ENCODE measurements at regions not wholly inside any gene's neighbourhood (a gene's known extent, or its start where the extent isn't known, plus 50 kb on each side); places are given as distances from the start of the nearest gene placed in this dataset.

GRCh38 chr6:18555750-18556149 is 168.6 kb downstream of the RNF144B start:
- ChIA-PET CTCF (ENCODE audit: partially characterized antibody) (interaction anchor here (2.0 kb wide), 1 partner anchor 40 kb away, joined by 5 read pairs; no protein-coding TSS in a partner anchor), POLR2A (ENCODE audit: partially characterized antibody) (no interaction called here)
- H2BK5ac ChIP-seq (ENCODE audit: low read depth, low read length): no peak overlapping the region
- no peak overlapping the region for H3K4ac ChIP-seq (replicated peaks; ENCODE audit: insufficient read length, low read depth, low read length)
- no peak overlapping the region for H3K27ac ChIP-seq (ENCODE audit: low read depth, low read length)
- H2BK15ac ChIP-seq (ENCODE audit: low read length): no peak overlapping the region
- 86% methylated on average over 2 of the region's 2 CpGs; no CpG with 5 or more reads in 1 of the 2 experiments for WGBS, 2 experiments (ENCODE audit: extremely low coverage in 1 of 2, insufficient coverage in 1 of 2, insufficient read length in 1 of 2, insufficient replicate concordance in 2 of 2, low coverage in 1 of 2, low lambda C conversion rate in 2 of 2, missing lambda C conversion rate in 1 of 2)
- no peak overlapping the region for H3K56ac ChIP-seq (replicated peaks; ENCODE audit: insufficient read length, low read depth, low read length)
- no peak overlapping the region for H3K23ac ChIP-seq (ENCODE audit: insufficient read length)
- H3K4me3 ChIP-seq (ENCODE audit: extremely low read depth in 1 of 4, insufficient read depth in 2 of 4, low read depth in 3 of 4, low read length in 4 of 4): no peak overlapping the region
- no peak overlapping the region for H3K14ac ChIP-seq (ENCODE audit: insufficient read length)
- H3K36me3 ChIP-seq (ENCODE audit: control insufficient read depth in 2 of 4, insufficient read depth in 4 of 4, low read length in 3 of 4): no peaks in the 10 kb centered on the region
- no peak overlapping the region for H4K8ac ChIP-seq (ENCODE audit: extremely low read depth, insufficient read depth, low read length)
- DNase-seq (ENCODE audit: low read depth in 1 of 2, low spot score in 2 of 2) (no peak), FAIRE-seq (no peak)
- no peaks in the 10 kb centered on the region for H3K23me2 ChIP-seq (ENCODE audit: low read depth, low read length)
- no peak overlapping the region for H2BK20ac ChIP-seq (ENCODE audit: low read length)
- no peak overlapping the region for H3K18ac ChIP-seq (ENCODE audit: extremely low read depth, low read length)
- H4K5ac ChIP-seq (ENCODE audit: insufficient read length, low read depth, low read length): no peak overlapping the region
- H4K20me1 ChIP-seq (replicated peaks in 1 of 2; ENCODE audit: control insufficient read depth in 1 of 2, insufficient read depth in 2 of 2, low read length in 2 of 2): no peaks in the 10 kb centered on the region
- no peaks in the 10 kb centered on the region for H3K4me1 ChIP-seq (replicated peaks in 1 of 4; ENCODE audit: control insufficient read depth in 3 of 4, insufficient read depth in 4 of 4, low read length in 3 of 4)
- no peak overlapping the region for H2AK5ac ChIP-seq (ENCODE audit: low read depth, low read length)
- no peaks in the 10 kb centered on the region for H3K9me3 ChIP-seq (ENCODE audit: insufficient read depth in 2 of 2, low read depth in 1 of 2, low read length in 1 of 2)
- no peak overlapping the region for H3K4me2 ChIP-seq (ENCODE audit: insufficient read depth in 1 of 2, low read depth in 2 of 2, low read length in 2 of 2)
- no peak overlapping the region for H2BK12ac ChIP-seq (ENCODE audit: low read depth, low read length)
- H2AFZ ChIP-seq (ENCODE audit: low read length): no peak overlapping the region
- H3K79me2 ChIP-seq (ENCODE audit: control insufficient read depth in 1 of 2, insufficient read depth in 2 of 2, low read length in 2 of 2): no peaks in the 10 kb centered on the region
- no peaks in the 10 kb centered on the region for H3K79me1 ChIP-seq (ENCODE audit: low read depth, low read length)
- no peak overlapping the region for H3K9ac ChIP-seq (replicated peaks in 1 of 4; ENCODE audit: extremely low read depth in 1 of 4, low read depth in 3 of 4, low read length in 3 of 4)
- H2BK120ac ChIP-seq (replicated peaks; ENCODE audit: low read depth, low read length): no peak overlapping the region
- H4K91ac ChIP-seq (replicated peaks; ENCODE audit: insufficient read length, low read length): no peak overlapping the region
- H3K27me3 ChIP-seq (replicated peaks in 1 of 4; ENCODE audit: control insufficient read depth in 3 of 4, extremely low read depth in 1 of 4, insufficient read depth in 3 of 4, low read length in 3 of 4): no peaks in the 10 kb centered on the region
- no peak for TF ChIP-seq NRF1 (IDR thresholded peaks at IDR 0.05; ENCODE audit: low read depth, low read length)
- TF ChIP-seq ATF3 (IDR thresholded peaks at IDR 0.05; ENCODE audit: insufficient read depth, low read depth, low read length): no peak
- no peak for TF ChIP-seq ZNF274 (IDR thresholded peaks at IDR 0.05; ENCODE audit: borderline replicate concordance, extremely low read depth, low read length)
- no peak for TF ChIP-seq EZH2 (IDR thresholded peaks at IDR 0.05; ENCODE audit: low read depth, low read length, severe bottlenecking)
- TF ChIP-seq CBX8 (IDR thresholded peaks at IDR 0.05; ENCODE audit: borderline replicate concordance, low read depth, low read length): no peak
- TF ChIP-seq CHD1 (IDR thresholded peaks at IDR 0.05; ENCODE audit: low read depth, low read length): no peak
- TF ChIP-seq CEBPB (IDR thresholded peaks at IDR 0.05; ENCODE audit: low read depth, low read length): no peak
- no peak for TF ChIP-seq ATF2 (IDR thresholded peaks at IDR 0.05; ENCODE audit: low read length)
- TF ChIP-seq CTCF (IDR thresholded peaks at IDR 0.05; ENCODE audit: control extremely low read depth in 1 of 3, insufficient read depth in 1 of 3, low read depth in 1 of 3, low read length in 3 of 3): no peak
- no peak for TF ChIP-seq RBBP5 (IDR thresholded peaks at IDR 0.05; ENCODE audit: borderline replicate concordance, low read depth, low read length)

All from H1 (cell line).